ENCODE measurements at regions not wholly inside any gene's neighbourhood (a gene's known extent, or its start where the extent isn't known, plus 50 kb on each side); places are given as distances from the start of the nearest gene placed in this dataset.

- DNase-seq, result no peak
Observed at GRCh38 chr2:147499785-147500184, 345.0 kb upstream of the ACVR2A start.

- peak; percentile 39 for DNase-seq
Observed at GRCh38 chr2:147495734-147496133, 349.1 kb upstream of the ACVR2A start.

- DNase-seq, result no peak
Observed at GRCh38 chr2:147492471-147492870, 352.4 kb upstream of the ACVR2A start.

GRCh38 chr2:147491506-147491905 lies 353.3 kb upstream of the ACVR2A start:
- no peak for DNase-seq

- no peak for DNase-seq
Observed at GRCh38 chr2:147490401-147491261, 354.2 kb upstream of the ACVR2A start.

- DNase-seq, result no peak
Observed at GRCh38 chr2:147488472-147488871, 356.4 kb upstream of the ACVR2A start.

- no peak for DNase-seq
Observed at GRCh38 chr2:147487978-147488289, 356.9 kb upstream of the ACVR2A start.

- DNase-seq, result no peak
Observed at GRCh38 chr2:147487286-147487977, 357.4 kb upstream of the ACVR2A start.

- DNase-seq, result no peak
Observed at GRCh38 chr2:147485210-147485851, 359.5 kb upstream of the ACVR2A start.

- no peak for DNase-seq
Observed at GRCh38 chr2:147483911-147484310, 360.9 kb upstream of the ACVR2A start.

GRCh38 chr2:147482916-147483669 lies 361.7 kb upstream of the ACVR2A start:
- no peak for DNase-seq

- no peak for DNase-seq
Observed at GRCh38 chr2:147482111-147482895, 362.5 kb upstream of the ACVR2A start.

GRCh38 chr2:147479358-147479757 lies 365.5 kb upstream of the ACVR2A start:
- no peak for DNase-seq

- DNase-seq, result no peak
Observed at GRCh38 chr2:147473075-147473474, 371.8 kb upstream of the ACVR2A start.

GRCh38 chr2:147471126-147471525 lies 373.7 kb upstream of the ACVR2A start:
- no peak for DNase-seq

GRCh38 chr2:147469471-147469870 lies 375.4 kb upstream of the ACVR2A start:
- DNase-seq, result no peak

GRCh38 chr2:147468963-147469362 lies 375.9 kb upstream of the ACVR2A start:
- no peak for DNase-seq

- DNase-seq, result no peak
Observed at GRCh38 chr2:147468349-147468748, 376.5 kb upstream of the ACVR2A start.

GRCh38 chr2:147467441-147467840 lies 377.4 kb upstream of the ACVR2A start:
- no peak for DNase-seq

GRCh38 chr2:147464737-147465357 lies 380.0 kb upstream of the ACVR2A start:
- DNase-seq, result no peak

- DNase-seq, result no peak
Observed at GRCh38 chr2:147463881-147464520, 380.8 kb upstream of the ACVR2A start.
